H1 (cell line): ENCODE measurements at regions not wholly inside any gene's neighbourhood (a gene's known extent, or its start where the extent isn't known, plus 50 kb on each side); places are given as distances from the start of the nearest gene placed in this dataset.

ENCODE experiments used
- CHD7 ChIP-seq: fragments of 300-600 bp; sonication (generic); IDR thresholded peaks from 2 replicates; pipeline ENCODE4 v1.7.1; 2012; ENCODE audit warnings: low read length, moderate library complexity, mild to moderate bottlenecking, inconsistent platforms; ENCODE audit not compliant: insufficient replicate concordance
- CREB1 ChIP-seq: IDR thresholded peaks from 2 replicates; pipeline ENCODE4 v1.6.1; 2012; ENCODE audit warnings: inconsistent platforms
- GTF2F1 ChIP-seq: IDR thresholded peaks from 2 replicates; pipeline ENCODE4 v1.6.1; 2012; ENCODE audit warnings: low read depth, low read length, improper control_type of control experiment, borderline replicate concordance
- JUN ChIP-seq: IDR thresholded peaks from 2 replicates; pipeline ENCODE4 v1.6.1; 2011; ENCODE audit warnings: low read depth, mild to moderate bottlenecking, improper control_type of control experiment, low read length
- NRF1 ChIP-seq: IDR thresholded peaks from 2 replicates; pipeline ENCODE4 v1.6.1; 2011; ENCODE audit warnings: mild to moderate bottlenecking, low read depth, low read length, improper control_type of control experiment
- PHF8 ChIP-seq: fragments of 200-600 bp; sonication (generic); conservative IDR thresholded peaks from 2 replicates; pipeline ENCODE4 v1.7.1; 2012; ENCODE audit warnings: low read depth, mild to moderate bottlenecking, inconsistent platforms, low read length, moderate library complexity
- RXRA ChIP-seq: IDR thresholded peaks from 2 replicates; pipeline ENCODE4 v1.6.1; 2011; ENCODE audit warnings: low read depth, mild to moderate bottlenecking, low read length, moderate library complexity; ENCODE audit not compliant: insufficient read depth
- SAP30 ChIP-seq: fragments of 300-600 bp; sonication (generic); IDR thresholded peaks from 2 replicates; pipeline ENCODE4 v1.7.1; 2012; ENCODE audit warnings: low read length, moderate library complexity, mild to moderate bottlenecking, inconsistent platforms; ENCODE audit not compliant: insufficient read depth, insufficient replicate concordance
- SIN3A ChIP-seq, 2 experiments: IDR thresholded peaks in 1 of 2; conservative IDR thresholded peaks in 1 of 2; 2 replicates each; pipeline ENCODE4 v1.6.1; 2011 to 2012; ENCODE audit warnings: low read length in 2 of 2, improper control_type of control experiment in 1 of 2, low read depth in 1 of 2, mild to moderate bottlenecking in 1 of 2
- USF2 ChIP-seq: IDR thresholded peaks from 2 replicates; pipeline ENCODE4 v1.6.1; 2011; ENCODE audit warnings: low read length, improper control_type of control experiment

- no peak for TF ChIP-seq CHD7
- TF ChIP-seq JUN = no peak
- TF ChIP-seq CREB1 = no peak
- TF ChIP-seq NRF1 = no peak
- TF ChIP-seq PHF8 = no peak
- no peak for TF ChIP-seq SAP30
- TF ChIP-seq GTF2F1 = no peak
- TF ChIP-seq USF2 = no peak
- TF ChIP-seq RXRA = no peak
- no peak for TF ChIP-seq SIN3A (conservative IDR thresholded peaks at IDR 0.05 in 1 of 2, IDR thresholded peaks at IDR 0.05 in 1 of 2; ENCODE audit: low read depth in 1 of 2, low read length in 2 of 2)
These were observed 392.3 kb upstream of the ZEB2 start (continued) for GRCh38 chr2:144912206-144912605.
